Neutrophil (primary cell): ENCODE measurements at regions not wholly inside any gene's neighbourhood (a gene's known extent, or its start where the extent isn't known, plus 50 kb on each side); places are given as distances from the start of the nearest gene placed in this dataset.
A peak's percentile ranks its signal among the peaks of the same experiment; 100 is the strongest.

Experiments used
- H3K27ac ChIP-seq: fragments of 200-600 bp; sonication (generic); 2 replicates; pipeline ENCODE4 v1.5.1; 2016; ENCODE audit warnings: mild to moderate bottlenecking, moderate library complexity
- H3K27me3 ChIP-seq: fragments of 200-600 bp; sonication (generic); 2 replicates; pipeline ENCODE4 v1.6.0; 2016; ENCODE audit warnings: mild to moderate bottlenecking
- H3K36me3 ChIP-seq: fragments of 200-600 bp; sonication (generic); 2 replicates; pipeline ENCODE4 v1.5.1; 2017
- H3K4me1 ChIP-seq, 2 experiments: fragments of 200-600 bp in 1 of 2; sonication (generic) in 1 of 2; 1 replicate in 1 of 2; 2 replicates in 1 of 2; pipeline versions ENCODE4 v1.5.1 to v1.6.1; 2013 to 2016; ENCODE audit warnings: low read depth in 1 of 2, low read length in 1 of 2, mild to moderate bottlenecking in 1 of 2, moderate library complexity in 1 of 2; ENCODE audit not compliant: control insufficient read depth in 1 of 2, insufficient read depth in 1 of 2
- H3K4me3 ChIP-seq, 2 experiments: fragments of 200-600 bp in 1 of 2; sonication (generic) in 1 of 2; 1 replicate in 1 of 2; 2 replicates in 1 of 2; pipeline ENCODE4 v1.5.1; 2013 to 2016; ENCODE audit warnings: low read depth in 1 of 2, low read length in 1 of 2, mild to moderate bottlenecking in 1 of 2, moderate library complexity in 1 of 2
- H3K9me3 ChIP-seq: fragments of 200-600 bp; sonication (generic); 2 replicates; pipeline ENCODE4 v1.5.1; 2016
- CTCF ChIP-seq: fragments of 200-600 bp; sonication (generic); IDR thresholded peaks from 2 replicates; pipeline ENCODE4 v1.5.1; 2016; ENCODE audit warnings: antibody characterized with exemption

- Histone ChIP-seq H3K9me3 (no peaks in the 10 kb centered on the region), H3K27me3 (no peaks in the 10 kb centered on the region), H3K36me3 (no peaks in the 10 kb centered on the region), H3K4me3 (no peak overlapping the region), H3K27ac (no peak overlapping the region), H3K4me1 (no peaks in the 10 kb centered on the region)
- no peak for TF ChIP-seq CTCF
Observed at GRCh38 chr1:58338081-58338480, 208.4 kb downstream of the OMA1 start.

- no peaks in the 10 kb centered on the region for H3K9me3 ChIP-seq
- no peaks in the 10 kb centered on the region for H3K4me1 ChIP-seq
- no peaks in the 10 kb centered on the region for H3K36me3 ChIP-seq
- no peak for TF ChIP-seq CTCF
- H3K4me3 ChIP-seq, result no peak overlapping the region
- H3K27ac ChIP-seq, result no peak overlapping the region
- peaks cover 4% of the 10 kb centered on the region for H3K27me3 ChIP-seq
Observed at GRCh38 chr1:58333511-58333910, 213.0 kb downstream of the OMA1 start.

GRCh38 chr1:58331156-58331555 is 215.4 kb downstream of the OMA1 start:
- Histone ChIP-seq H3K4me1 (no peaks in the 10 kb centered on the region), H3K4me3 (no peak overlapping the region), H3K36me3 (no peaks in the 10 kb centered on the region), H3K9me3 (no peaks in the 10 kb centered on the region), H3K27ac (no peak overlapping the region), H3K27me3 (peaks cover 4% of the 10 kb centered on the region)
- no peak for TF ChIP-seq CTCF

- Histone ChIP-seq H3K4me1 (peaks cover 13 to 15% of the 10 kb centered on the region in 2 experiments), H3K36me3 (no peaks in the 10 kb centered on the region), H3K4me3 (no peak overlapping the region), H3K27me3 (peaks cover under 1% of the 10 kb centered on the region), H3K27ac (no peak overlapping the region), H3K9me3 (no peaks in the 10 kb centered on the region)
- no peak for TF ChIP-seq CTCF
Observed at GRCh38 chr1:58325866-58326265, 220.7 kb downstream of the OMA1 start.

- H3K4me1 ChIP-seq, result peaks cover 13 to 15% of the 10 kb centered on the region in 2 experiments
- H3K4me3 ChIP-seq, result no peak overlapping the region
- no peaks in the 10 kb centered on the region for H3K36me3 ChIP-seq
- no peak for TF ChIP-seq CTCF
- peak overlapping the region; percentile 26 for H3K27ac ChIP-seq
- H3K27me3 ChIP-seq, result no peaks in the 10 kb centered on the region
- H3K9me3 ChIP-seq, result no peaks in the 10 kb centered on the region
Observed at GRCh38 chr1:58324558-58324957, 222.0 kb downstream of the OMA1 start.
